ENCODE measurements at regions not wholly inside any gene's neighbourhood (a gene's known extent, or its start where the extent isn't known, plus 50 kb on each side); places are given as distances from the start of the nearest gene placed in this dataset.
"Not testable (repeated sequence)": the region's sequence is repeated elsewhere in the genome, so short reads cannot be mapped to it uniquely, and the experiment has no call there.

GRCh38 chr1:229742614-229743013, 116.6 kb downstream of the URB2 start:
- H3K4me1 ChIP-seq (ENCODE audit: control insufficient read depth, insufficient read depth, low read length); H3K27me3 ChIP-seq (ENCODE audit: control insufficient read depth, insufficient read depth, low read length); H3K36me3 ChIP-seq (ENCODE audit: control insufficient read depth, insufficient read depth, low read length); H3K27ac ChIP-seq (ENCODE audit: low read length); DNase-seq (ENCODE audit: low read depth, low spot score); H3K4me3 ChIP-seq (ENCODE audit: low read length); H3K9me3 ChIP-seq (ENCODE audit: control insufficient read depth, insufficient read depth, low read length): not testable (repeated sequence)
- WGBS (ENCODE audit: insufficient coverage, insufficient read length), result no CpG with 5 or more reads among the region's 1 CpG

DNA sequence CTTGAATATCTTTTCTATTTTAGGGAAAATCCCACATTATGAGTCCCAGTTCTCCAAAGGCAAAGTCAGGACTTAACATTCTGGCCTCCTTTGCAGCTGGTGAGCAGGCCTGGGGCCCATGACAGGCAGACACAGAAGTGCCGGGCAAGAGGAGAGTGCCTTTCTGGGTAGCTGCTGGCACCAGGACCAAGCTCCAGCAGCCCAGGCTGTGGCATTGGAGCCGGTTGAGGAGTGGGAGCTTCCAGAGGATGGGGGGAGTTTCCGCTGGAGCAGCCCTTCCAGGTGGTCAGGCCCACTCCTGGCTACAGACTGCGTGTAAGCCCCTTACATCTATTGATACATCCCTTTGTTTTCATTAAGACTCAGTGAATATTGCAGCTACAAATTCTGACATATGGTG, 123.9 kb downstream of the URB2 start:
- H3K9me3 ChIP-seq (ENCODE audit: control insufficient read depth, insufficient read depth, low read length), result no peaks in the 10 kb centered on the region
- no peak for DNase-seq (ENCODE audit: low read depth, low spot score)
- H3K4me3 ChIP-seq (ENCODE audit: low read length), result no peak overlapping the region
- no CpG with 5 or more reads among the region's 4 CpGs for WGBS (ENCODE audit: insufficient coverage, insufficient read length)
- H3K4me1 ChIP-seq (ENCODE audit: control insufficient read depth, insufficient read depth, low read length), result no peaks in the 10 kb centered on the region
- no peaks in the 10 kb centered on the region for H3K27me3 ChIP-seq (ENCODE audit: control insufficient read depth, insufficient read depth, low read length)
- no peaks in the 10 kb centered on the region for H3K36me3 ChIP-seq (ENCODE audit: control insufficient read depth, insufficient read depth, low read length)
- H3K27ac ChIP-seq (ENCODE audit: low read length), result no peak overlapping the region

DNA sequence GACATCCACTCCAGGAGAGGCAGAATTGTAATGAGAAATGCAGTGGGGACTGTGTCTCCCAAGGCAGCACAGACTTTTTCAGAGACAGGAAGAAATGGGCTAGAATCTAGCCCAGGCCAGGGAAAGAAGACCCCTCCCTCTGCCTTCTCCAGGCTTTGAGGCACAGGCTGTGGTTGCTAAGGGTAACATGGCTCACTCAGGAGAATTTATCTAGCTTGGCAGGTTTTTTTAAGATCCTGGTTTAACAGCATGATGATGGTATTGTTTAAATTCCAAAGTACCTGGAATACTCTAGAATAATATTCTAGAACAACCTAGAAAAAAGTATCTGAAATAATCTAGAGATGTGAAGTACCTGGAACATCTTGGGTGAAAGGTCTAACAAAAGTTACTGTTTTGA, 125.6 kb downstream of the URB2 start:
- Histone ChIP-seq H3K4me3 (ENCODE audit: low read length) (no peak overlapping the region), H3K36me3 (ENCODE audit: control insufficient read depth, insufficient read depth, low read length) (no peaks in the 10 kb centered on the region), H3K9me3 (ENCODE audit: control insufficient read depth, insufficient read depth, low read length) (no peaks in the 10 kb centered on the region), H3K4me1 (ENCODE audit: control insufficient read depth, insufficient read depth, low read length) (no peaks in the 10 kb centered on the region), H3K27me3 (ENCODE audit: control insufficient read depth, insufficient read depth, low read length) (no peaks in the 10 kb centered on the region), H3K27ac (ENCODE audit: low read length) (no peak overlapping the region)
- DNase-seq (ENCODE audit: low read depth, low spot score), result no peak

DNA sequence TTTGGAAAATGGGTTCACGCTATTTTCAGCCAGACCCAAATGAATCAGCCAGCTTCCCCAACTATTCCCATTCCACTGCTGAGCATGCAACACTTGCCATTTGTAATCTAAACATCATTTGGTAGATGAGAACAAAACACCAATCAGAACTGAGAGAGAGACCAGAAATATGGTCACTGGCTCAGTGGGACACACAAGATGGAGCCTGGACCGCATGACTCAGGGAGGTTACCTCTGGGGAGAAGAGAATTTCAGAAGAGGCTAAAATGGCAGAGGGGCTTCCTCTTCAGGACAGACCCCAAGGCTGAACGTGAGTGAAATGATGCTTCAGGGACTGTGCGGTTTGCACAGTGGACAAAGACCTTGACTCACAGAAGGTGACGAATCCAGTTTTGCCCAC, 126.6 kb downstream of the URB2 start:
- no peak for DNase-seq (ENCODE audit: low read depth, low spot score)
- H3K27ac ChIP-seq (ENCODE audit: low read length), result no peak overlapping the region
- H3K36me3 ChIP-seq (ENCODE audit: control insufficient read depth, insufficient read depth, low read length), result no peaks in the 10 kb centered on the region
- no CpG with 5 or more reads among the region's 5 CpGs for WGBS (ENCODE audit: insufficient coverage, insufficient read length)
- no peaks in the 10 kb centered on the region for H3K4me1 ChIP-seq (ENCODE audit: control insufficient read depth, insufficient read depth, low read length)
- H3K9me3 ChIP-seq (ENCODE audit: control insufficient read depth, insufficient read depth, low read length), result no peaks in the 10 kb centered on the region
- no peaks in the 10 kb centered on the region for H3K27me3 ChIP-seq (ENCODE audit: control insufficient read depth, insufficient read depth, low read length)
- no peak overlapping the region for H3K4me3 ChIP-seq (ENCODE audit: low read length)

DNA sequence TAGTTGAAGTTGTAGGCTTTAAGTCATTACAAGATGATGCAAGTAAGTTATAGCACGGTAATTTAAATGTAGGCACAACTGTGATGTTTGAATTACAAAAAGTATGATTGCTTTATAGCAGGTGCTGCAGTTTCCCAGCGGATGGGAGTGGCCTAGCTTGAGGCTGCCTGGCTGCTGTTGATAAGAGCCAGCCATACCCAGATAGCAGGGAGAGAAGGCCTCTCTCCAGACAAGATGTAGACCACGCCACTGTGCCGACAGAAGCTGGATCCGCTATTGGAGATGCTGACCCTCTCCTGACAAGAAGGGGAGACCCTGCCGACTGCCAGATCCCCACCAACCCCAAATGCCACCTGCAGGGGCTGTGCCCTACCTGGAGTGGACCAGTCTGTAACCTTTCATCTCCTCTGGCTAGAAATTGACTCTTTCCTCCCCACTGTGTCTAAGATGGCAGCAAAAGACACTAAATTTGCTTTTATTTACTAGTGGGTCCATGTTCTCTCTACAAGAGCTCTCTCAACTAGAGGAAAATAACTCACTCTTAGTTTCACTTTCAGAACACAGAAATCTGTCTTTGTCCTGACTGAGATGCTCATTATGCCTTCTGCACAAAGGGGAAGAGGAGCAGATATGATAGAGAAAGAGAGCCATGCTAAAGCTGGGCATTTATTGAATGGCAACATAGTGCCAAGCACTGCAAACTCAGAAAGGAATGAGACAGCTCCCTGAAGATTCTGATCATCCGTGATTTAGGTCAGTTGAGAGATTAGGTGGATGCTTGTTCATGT, 127.9 kb downstream of the URB2 start:
- no CpG with 5 or more reads among the region's 7 CpGs for WGBS (ENCODE audit: insufficient coverage, insufficient read length)
- H3K27ac ChIP-seq (ENCODE audit: low read length), result no peak overlapping the region

GRCh38 chr1:229756666-229757065, 130.6 kb downstream of the URB2 start:
- Histone ChIP-seq H3K36me3 (ENCODE audit: control insufficient read depth, insufficient read depth, low read length) (no peaks in the 10 kb centered on the region), H3K27me3 (ENCODE audit: control insufficient read depth, insufficient read depth, low read length) (no peaks in the 10 kb centered on the region), H3K9me3 (ENCODE audit: control insufficient read depth, insufficient read depth, low read length) (no peaks in the 10 kb centered on the region), H3K4me3 (ENCODE audit: low read length) (no peak overlapping the region), H3K4me1 (ENCODE audit: control insufficient read depth, insufficient read depth, low read length) (no peaks in the 10 kb centered on the region), H3K27ac (ENCODE audit: low read length) (no peak overlapping the region)
- no peak for DNase-seq (ENCODE audit: low read depth, low spot score)
- WGBS (ENCODE audit: insufficient coverage, insufficient read length), result no CpG with 5 or more reads among the region's 4 CpGs

More for the DNA sequence above, 127.9 kb downstream of the URB2 start:
- Histone ChIP-seq H3K36me3 (ENCODE audit: control insufficient read depth, insufficient read depth, low read length) (no peaks in the 10 kb centered on the region), H3K9me3 (ENCODE audit: control insufficient read depth, insufficient read depth, low read length) (no peaks in the 10 kb centered on the region), H3K4me1 (ENCODE audit: control insufficient read depth, insufficient read depth, low read length) (no peaks in the 10 kb centered on the region), H3K27me3 (ENCODE audit: control insufficient read depth, insufficient read depth, low read length) (no peaks in the 10 kb centered on the region), H3K4me3 (ENCODE audit: low read length) (no peak overlapping the region)
- no peak for DNase-seq (ENCODE audit: low read depth, low spot score)

DNA sequence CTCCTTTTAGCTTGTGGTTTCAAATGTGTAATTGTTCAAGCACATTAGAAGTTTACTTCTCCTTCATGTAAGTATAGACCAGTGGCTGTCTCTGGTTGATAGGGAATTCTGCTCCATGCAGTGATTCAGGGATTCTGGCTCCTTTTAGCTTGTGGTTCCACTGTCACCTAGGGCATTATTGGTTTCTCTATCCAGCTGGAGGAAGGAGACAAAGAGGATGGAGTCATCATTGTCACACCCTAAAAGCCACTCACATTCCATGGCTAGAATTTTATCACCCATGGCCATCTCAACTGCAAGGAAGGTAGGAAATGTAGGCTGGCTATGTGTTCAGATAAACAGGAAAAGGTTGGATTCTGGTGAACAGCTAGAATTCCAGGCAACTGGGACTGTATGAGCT, 131.2 kb downstream of the URB2 start:
- no peaks in the 10 kb centered on the region for H3K27me3 ChIP-seq (ENCODE audit: control insufficient read depth, insufficient read depth, low read length)
- no peak overlapping the region for H3K27ac ChIP-seq (ENCODE audit: low read length)
- H3K4me1 ChIP-seq (ENCODE audit: control insufficient read depth, insufficient read depth, low read length), result no peaks in the 10 kb centered on the region
- no peaks in the 10 kb centered on the region for H3K36me3 ChIP-seq (ENCODE audit: control insufficient read depth, insufficient read depth, low read length)
- no peak overlapping the region for H3K4me3 ChIP-seq (ENCODE audit: low read length)
- no peak for DNase-seq (ENCODE audit: low read depth, low spot score)
- no peaks in the 10 kb centered on the region for H3K9me3 ChIP-seq (ENCODE audit: control insufficient read depth, insufficient read depth, low read length)

DNA sequence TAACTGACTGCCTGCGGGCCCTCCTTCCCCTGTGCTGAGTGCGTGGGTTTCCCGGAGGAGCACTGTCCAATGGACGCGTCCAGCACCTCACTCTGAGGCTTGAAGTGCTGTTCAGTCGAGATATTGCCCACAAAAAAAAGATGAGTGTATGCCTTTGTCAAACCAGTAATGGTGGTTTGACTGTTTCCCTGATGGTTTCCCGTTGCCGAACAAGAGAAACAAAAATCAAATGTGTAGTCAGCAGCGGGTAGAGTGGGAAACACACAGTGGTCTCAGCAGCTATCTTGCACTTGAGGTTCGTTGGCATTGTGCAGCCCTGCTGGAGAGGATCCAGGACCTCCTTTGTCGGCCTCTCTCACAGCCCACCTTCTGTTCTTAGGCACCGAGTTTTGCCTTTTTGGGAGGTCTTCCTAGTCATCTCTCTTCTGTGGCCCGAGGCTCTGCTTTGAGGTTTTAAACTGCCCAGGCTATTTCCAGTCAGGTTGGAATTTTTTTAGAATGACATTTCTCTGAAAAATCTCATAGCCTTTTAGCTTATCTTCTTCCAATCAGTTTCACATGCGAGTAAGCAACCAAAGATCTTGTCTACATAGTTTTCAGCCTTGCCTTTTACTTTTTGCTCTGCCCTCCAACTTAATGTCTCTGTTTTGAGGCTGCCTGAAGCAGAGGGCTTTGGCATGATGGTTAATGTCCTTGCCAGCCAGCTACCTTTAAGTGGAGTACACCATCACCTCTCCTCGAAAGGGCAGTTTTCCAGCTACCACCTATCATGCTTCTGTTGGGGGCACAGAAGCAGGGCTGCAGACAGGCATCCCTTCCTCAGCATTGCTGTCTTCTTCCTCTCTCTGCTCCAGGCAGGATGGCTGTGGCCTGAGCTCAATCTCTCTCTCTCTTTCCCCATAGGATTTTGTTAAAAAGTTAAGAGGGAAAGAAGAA, 132.3 kb downstream of the URB2 start:
- H3K36me3 ChIP-seq (ENCODE audit: control insufficient read depth, insufficient read depth, low read length), result no peaks in the 10 kb centered on the region
- no peak overlapping the region for H3K27ac ChIP-seq (ENCODE audit: low read length)
- H3K9me3 ChIP-seq (ENCODE audit: control insufficient read depth, insufficient read depth, low read length), result no peaks in the 10 kb centered on the region
- no peaks in the 10 kb centered on the region for H3K4me1 ChIP-seq (ENCODE audit: control insufficient read depth, insufficient read depth, low read length)
- no peaks in the 10 kb centered on the region for H3K27me3 ChIP-seq (ENCODE audit: control insufficient read depth, insufficient read depth, low read length)
- no CpG with 5 or more reads among the region's 15 CpGs for WGBS (ENCODE audit: insufficient coverage, insufficient read length)
- DNase-seq (ENCODE audit: low read depth, low spot score), result no peak
- no peak overlapping the region for H3K4me3 ChIP-seq (ENCODE audit: low read length)

DNA sequence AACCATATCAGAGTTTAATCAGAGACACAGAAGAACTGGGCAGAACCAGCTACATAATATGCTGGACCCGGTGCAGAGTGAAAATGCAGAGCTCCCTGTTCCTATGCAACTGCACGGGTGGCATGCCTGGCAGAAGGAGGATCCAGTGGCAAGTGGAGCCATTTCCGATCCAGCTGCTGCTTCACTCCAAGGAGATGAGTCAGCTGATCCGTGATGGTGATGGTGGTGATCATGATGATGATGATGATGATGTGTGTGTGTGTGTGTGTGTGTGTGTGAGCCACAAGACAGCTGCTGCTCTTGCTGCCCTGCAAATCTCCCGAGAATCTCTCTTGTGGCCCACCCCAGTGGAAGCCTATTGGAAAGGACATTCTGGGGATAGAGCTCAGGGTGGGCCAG, 133.0 kb downstream of the URB2 start:
- Histone ChIP-seq H3K27ac (ENCODE audit: low read length) (no peak overlapping the region), H3K4me3 (ENCODE audit: low read length) (no peak overlapping the region), H3K36me3 (ENCODE audit: control insufficient read depth, insufficient read depth, low read length) (no peaks in the 10 kb centered on the region), H3K9me3 (ENCODE audit: control insufficient read depth, insufficient read depth, low read length) (no peaks in the 10 kb centered on the region), H3K27me3 (ENCODE audit: control insufficient read depth, insufficient read depth, low read length) (no peaks in the 10 kb centered on the region), H3K4me1 (ENCODE audit: control insufficient read depth, insufficient read depth, low read length) (no peaks in the 10 kb centered on the region)
- no CpG with 5 or more reads among the region's 5 CpGs for whole genome bisulfite sequencing (ENCODE audit: insufficient coverage, insufficient read length)
- DNase-seq (ENCODE audit: low read depth, low spot score), result no peak

DNA sequence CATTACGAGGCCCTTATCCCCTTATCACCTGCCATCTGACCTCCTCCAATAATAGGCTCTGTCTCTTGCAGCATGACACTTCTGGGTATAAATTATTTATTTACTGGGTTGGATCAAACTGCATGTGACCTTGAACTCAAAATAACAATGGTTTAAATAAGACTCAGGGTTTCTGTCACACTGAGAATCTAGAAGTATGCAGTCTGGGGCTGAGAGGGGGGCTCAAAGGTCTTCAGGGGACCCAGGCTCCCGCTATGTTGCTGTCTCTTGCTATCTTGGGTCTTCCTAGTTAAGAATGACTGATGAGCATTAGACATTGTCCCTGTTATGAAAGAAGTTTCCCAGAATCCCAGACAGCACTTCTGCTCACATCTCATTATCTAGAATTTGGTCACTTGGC, 133.5 kb downstream of the URB2 start:
- Histone ChIP-seq H3K4me3 (ENCODE audit: low read length) (no peak overlapping the region), H3K4me1 (ENCODE audit: control insufficient read depth, insufficient read depth, low read length) (no peaks in the 10 kb centered on the region), H3K27ac (ENCODE audit: low read length) (no peak overlapping the region), H3K27me3 (ENCODE audit: control insufficient read depth, insufficient read depth, low read length) (no peaks in the 10 kb centered on the region), H3K36me3 (ENCODE audit: control insufficient read depth, insufficient read depth, low read length) (no peaks in the 10 kb centered on the region), H3K9me3 (ENCODE audit: control insufficient read depth, insufficient read depth, low read length) (no peaks in the 10 kb centered on the region)
- no CpG with 5 or more reads among the region's 2 CpGs for WGBS (ENCODE audit: insufficient coverage, insufficient read length)
- DNase-seq (ENCODE audit: low read depth, low spot score), result no peak
